CD14-positive monocyte (primary cell): ENCODE measurements at regions not wholly inside any gene's neighbourhood (a gene's known extent, or its start where the extent isn't known, plus 50 kb on each side); places are given as distances from the start of the nearest gene placed in this dataset.
"Not testable (repeated sequence)": the region's sequence is repeated elsewhere in the genome, so short reads cannot be mapped to it uniquely, and the experiment has no call there.

Experiments
- DNase-seq, 3 donors: peaks; one replicate each; pipeline ENCODE4 v3.0.0-alpha.2; 2011 to 2022
- H2AFZ ChIP-seq: 2 replicates; pipeline ENCODE4 v1.6.0; 2012; ENCODE audit warnings: mild to moderate bottlenecking, low read depth, low read length, inconsistent platforms; ENCODE audit not compliant: insufficient read depth, poor library complexity, severe bottlenecking
- H3K27ac ChIP-seq, 2 donors: 1 replicate in 1 of 2; 2 replicates in 1 of 2; pipeline ENCODE4 v1.5.1; 2012 to 2013; ENCODE audit warnings: low read length in 2 of 2, control low read depth in 1 of 2, inconsistent platforms in 1 of 2, low read depth in 1 of 2, mild to moderate bottlenecking in 1 of 2
- H3K27me3 ChIP-seq, 2 donors: one replicate each; pipeline versions ENCODE4 v1.6.0 to v1.6.1; 2011 to 2013; ENCODE audit warnings: low read length in 2 of 2; ENCODE audit not compliant: control insufficient read depth in 2 of 2, insufficient read depth in 2 of 2
- H3K36me3 ChIP-seq, 2 donors: replicated peaks in 1 of 2; 1 replicate in 1 of 2; 2 replicates in 1 of 2; pipeline versions ENCODE4 v1.5.1 to v1.6.1; 2012 to 2013; ENCODE audit warnings: low read length in 2 of 2, control low read depth in 1 of 2, inconsistent platforms in 1 of 2, mild to moderate bottlenecking in 1 of 2; ENCODE audit not compliant: insufficient read depth in 2 of 2, control insufficient read depth in 1 of 2
- H3K4me1 ChIP-seq, 2 donors: 1 replicate in 1 of 2; 2 replicates in 1 of 2; pipeline versions ENCODE4 v1.5.1 to v1.6.1; 2012 to 2013; ENCODE audit warnings: low read length in 2 of 2, control low read depth in 1 of 2, inconsistent platforms in 1 of 2, mild to moderate bottlenecking in 1 of 2, moderate library complexity in 1 of 2; ENCODE audit not compliant: insufficient read depth in 2 of 2, control insufficient read depth in 1 of 2
- H3K4me2 ChIP-seq: replicated peaks from 2 replicates; pipeline ENCODE3; 2012; ENCODE audit warnings: low read length, moderate library complexity, mild to moderate bottlenecking; ENCODE audit not compliant: poor library complexity, severe bottlenecking; ENCODE audit errors: extremely low read depth
- H3K4me3 ChIP-seq, 3 experiments: fragments of 200-600 bp in 1 of 3; sonication (generic) in 1 of 3; replicated peaks in 1 of 3; 1 replicate in 2 of 3; 2 replicates in 1 of 3; pipeline ENCODE4 v1.5.1; 2011 to 2013; ENCODE audit warnings: low read length in 3 of 3, mild to moderate bottlenecking in 3 of 3, control low read depth in 2 of 3, low read depth in 2 of 3, inconsistent platforms in 1 of 3, moderate library complexity in 1 of 3
- H3K79me2 ChIP-seq: 2 replicates; pipeline ENCODE4 v1.6.0; 2012; ENCODE audit warnings: mild to moderate bottlenecking, control low read depth, inconsistent platforms, low read length, moderate library complexity; ENCODE audit not compliant: insufficient read depth
- H3K9ac ChIP-seq: 2 replicates; pipeline ENCODE4 v1.6.0; 2017; ENCODE audit warnings: low read length, mild to moderate bottlenecking; ENCODE audit not compliant: insufficient read depth, poor library complexity, severe bottlenecking
- H3K9me3 ChIP-seq, 2 donors: replicated peaks in 1 of 2; 1 replicate in 1 of 2; 2 replicates in 1 of 2; pipeline versions ENCODE4 v1.5.1 to v1.6.1; 2012 to 2013; ENCODE audit warnings: low read length in 2 of 2, control low read depth in 1 of 2; ENCODE audit not compliant: control insufficient read depth in 1 of 2, insufficient read depth in 1 of 2
- H4K20me1 ChIP-seq: 2 replicates; pipeline ENCODE4 v1.6.0; 2012; ENCODE audit warnings: mild to moderate bottlenecking, low read length, control low read depth, moderate library complexity; ENCODE audit not compliant: insufficient read depth
- H3K27ac Mint-ChIP-seq, 7 donors: one replicate each; pipeline ENCODE4 v1.8.0; 2020; ENCODE audit warnings: mild to moderate bottlenecking in 7 of 7, mixed read lengths in 7 of 7, moderate library complexity in 6 of 7, inconsistent platforms in 2 of 7
- H3K27me3 Mint-ChIP-seq, 3 donors: one replicate each; pipeline ENCODE4 v1.8.0; 2021 to 2022; ENCODE audit warnings: low read depth in 3 of 3, mild to moderate bottlenecking in 3 of 3, mixed read lengths in 3 of 3, moderate library complexity in 3 of 3, inconsistent platforms in 1 of 3
- H3K36me3 Mint-ChIP-seq, 2 donors: one replicate each; pipeline ENCODE4 v1.8.0; 2020; ENCODE audit warnings: mixed read lengths in 2 of 2, inconsistent platforms in 1 of 2, mild to moderate bottlenecking in 1 of 2
- H3K4me1 Mint-ChIP-seq: one replicate; pipeline ENCODE4 v1.8.0; 2020; ENCODE audit warnings: mild to moderate bottlenecking, mixed read lengths
- H3K4me3 Mint-ChIP-seq, 2 donors: one replicate each; pipeline ENCODE4 v1.8.0; 2020; ENCODE audit warnings: mild to moderate bottlenecking in 2 of 2, mixed read lengths in 2 of 2, moderate library complexity in 1 of 2
- H3K9me3 Mint-ChIP-seq, 7 donors: one replicate each; pipeline ENCODE4 v1.8.0; 2020 to 2022; ENCODE audit warnings: mixed read lengths in 7 of 7, mild to moderate bottlenecking in 6 of 7, moderate library complexity in 6 of 7, inconsistent platforms in 2 of 7
- WGBS: methylation state at CpG from one replicate; pipeline ENCODE4 v1.1.5; 2013; ENCODE audit warnings: missing lambda C conversion rate; ENCODE audit not compliant: insufficient coverage; 5-methylcytosine and 5-hydroxymethylcytosine counted together
- intact Hi-C, 2 donors: fragments of 100-400 bp; cut with micrococcal nuclease; formaldehyde crosslinking; loops; one replicate each; pipeline versions ENCODE4 v1.15.0 to v1.15.1; 2023
- TF ChIP-seq, protein P1 (sequence below): fragments of 200-600 bp; IDR thresholded peaks from one replicate; pipeline ENCODE4 v1.8.0; 2022; ENCODE audit warnings: antibody characterized with exemption, mild to moderate bottlenecking

DNA sequence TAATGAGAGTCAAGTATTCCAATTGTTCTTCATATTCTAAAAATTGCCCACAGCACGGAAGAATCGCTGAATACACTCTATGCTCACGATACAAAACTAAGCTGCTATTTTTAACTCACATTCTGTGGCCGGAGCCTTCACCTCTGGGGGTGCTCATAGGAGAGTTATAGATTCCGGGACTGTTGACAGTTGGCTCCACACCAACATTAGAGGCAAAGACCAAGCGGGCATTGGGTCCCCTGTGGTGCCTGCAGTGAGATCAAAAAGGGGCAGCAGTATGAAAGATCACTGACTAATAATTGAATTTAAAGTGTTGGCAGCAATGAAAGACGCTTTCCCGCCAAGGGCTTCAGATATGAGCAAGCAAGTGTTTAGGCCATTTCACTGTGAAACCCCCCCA, 146.0 kb downstream of the TMEM144 start:
- H3K9me3 Mint-ChIP-seq, result peaks cover 0 to 14% (median 3%) of the 10 kb centered on the region in 7 donors
- Histone ChIP-seq H3K9ac (no peak overlapping the region), H3K36me3 (no peaks in the 10 kb centered on the region), H3K79me2 (no peaks in the 10 kb centered on the region), H3K27me3 (no peaks in the 10 kb centered on the region), H3K4me2 (no peak overlapping the region), H4K20me1 (no peaks in the 10 kb centered on the region), H3K27ac (no peak overlapping the region), H3K4me1 (no peaks in the 10 kb centered on the region), H3K9me3 (no peaks in the 10 kb centered on the region), H3K4me3 (no peak overlapping the region), H2AFZ (no peak overlapping the region)
- TF ChIP-seq, protein P1, sequence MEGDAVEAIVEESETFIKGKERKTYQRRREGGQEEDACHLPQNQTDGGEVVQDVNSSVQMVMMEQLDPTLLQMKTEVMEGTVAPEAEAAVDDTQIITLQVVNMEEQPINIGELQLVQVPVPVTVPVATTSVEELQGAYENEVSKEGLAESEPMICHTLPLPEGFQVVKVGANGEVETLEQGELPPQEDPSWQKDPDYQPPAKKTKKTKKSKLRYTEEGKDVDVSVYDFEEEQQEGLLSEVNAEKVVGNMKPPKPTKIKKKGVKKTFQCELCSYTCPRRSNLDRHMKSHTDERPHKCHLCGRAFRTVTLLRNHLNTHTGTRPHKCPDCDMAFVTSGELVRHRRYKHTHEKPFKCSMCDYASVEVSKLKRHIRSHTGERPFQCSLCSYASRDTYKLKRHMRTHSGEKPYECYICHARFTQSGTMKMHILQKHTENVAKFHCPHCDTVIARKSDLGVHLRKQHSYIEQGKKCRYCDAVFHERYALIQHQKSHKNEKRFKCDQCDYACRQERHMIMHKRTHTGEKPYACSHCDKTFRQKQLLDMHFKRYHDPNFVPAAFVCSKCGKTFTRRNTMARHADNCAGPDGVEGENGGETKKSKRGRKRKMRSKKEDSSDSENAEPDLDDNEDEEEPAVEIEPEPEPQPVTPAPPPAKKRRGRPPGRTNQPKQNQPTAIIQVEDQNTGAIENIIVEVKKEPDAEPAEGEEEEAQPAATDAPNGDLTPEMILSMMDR, result no peak
- H3K27ac Mint-ChIP-seq, result no peak overlapping the region
- no peaks in the 10 kb centered on the region for H3K4me1 Mint-ChIP-seq
- 100% methylated on average over 1 of the region's 8 CpGs for WGBS
- no peak overlapping the region for H3K4me3 Mint-ChIP-seq
- no peaks in the 10 kb centered on the region for H3K36me3 Mint-ChIP-seq
- intact Hi-C loops, result no loop called here
- H3K27me3 Mint-ChIP-seq, result no peaks in the 10 kb centered on the region
- DNase-seq, result no peak

- H2AFZ ChIP-seq, H3K36me3 Mint-ChIP-seq, H3K36me3 ChIP-seq, H3K4me1 Mint-ChIP-seq, H3K27me3 ChIP-seq, H3K4me1 ChIP-seq, H3K79me2 ChIP-seq, H3K9ac ChIP-seq, intact Hi-C loops, H4K20me1 ChIP-seq, H3K9me3 ChIP-seq, H3K27ac ChIP-seq, H3K27me3 Mint-ChIP-seq, H3K4me3 ChIP-seq, H3K4me2 ChIP-seq, H3K4me3 Mint-ChIP-seq, DNase-seq: not testable (repeated sequence)
- peak overlapping the region in 1 of 7 donors; percentile 11 for H3K27ac Mint-ChIP-seq
- H3K9me3 Mint-ChIP-seq, result peaks cover 19 to 32% (median 26%) of the 10 kb centered on the region in 7 donors
- 98% methylated on average over 7 of the region's 9 CpGs for WGBS
These were observed 153.7 kb upstream of the RXFP1 start for GRCh38 chr4:158367932-158368441.
